Inflammatory macrophage (primary cell): ENCODE measurements at regions not wholly inside any gene's neighbourhood (a gene's known extent, or its start where the extent isn't known, plus 50 kb on each side); places are given as distances from the start of the nearest gene placed in this dataset.

ENCODE experiments used
- DNase-seq, 2 donors: peaks; one replicate each; pipeline ENCODE4 v3.0.0-alpha.2; 2020 to 2022

DNA sequence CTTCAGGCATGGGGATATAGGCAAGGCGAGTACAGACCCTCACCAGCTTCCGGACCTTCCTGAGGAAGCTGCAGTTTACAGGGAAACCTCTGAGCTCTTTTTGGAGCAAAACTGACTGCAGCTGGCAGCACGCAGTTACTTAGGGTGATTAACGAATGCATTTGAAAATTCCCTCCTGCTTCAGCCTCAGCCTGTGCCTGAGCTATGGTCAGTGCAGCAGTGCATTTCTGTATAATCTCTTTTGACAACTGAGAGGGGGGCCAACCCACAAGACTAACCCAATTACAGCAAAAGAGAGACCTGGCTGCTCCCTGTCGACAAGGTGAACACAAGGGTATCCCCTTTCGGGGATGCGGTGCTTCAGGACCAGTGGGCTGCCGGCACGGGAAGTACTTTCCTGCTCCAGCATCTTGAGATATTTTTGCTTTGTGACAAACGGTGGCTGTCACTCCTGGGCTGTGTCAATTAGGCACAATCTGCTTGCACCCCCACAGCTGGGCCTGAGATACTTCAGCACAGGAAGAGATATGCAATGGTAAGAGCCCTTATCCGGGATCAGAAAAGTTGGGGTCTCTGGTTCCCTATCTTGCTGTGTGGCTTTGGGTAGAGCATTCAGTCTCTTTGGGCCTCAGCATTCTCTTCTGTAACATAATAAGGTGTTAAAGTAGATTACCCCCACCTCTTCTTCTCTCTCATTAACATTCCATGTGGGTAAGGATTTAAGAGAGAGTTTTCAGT is 141.0 kb downstream of the TMEM17 start:
- no peak for DNase-seq

DNA sequence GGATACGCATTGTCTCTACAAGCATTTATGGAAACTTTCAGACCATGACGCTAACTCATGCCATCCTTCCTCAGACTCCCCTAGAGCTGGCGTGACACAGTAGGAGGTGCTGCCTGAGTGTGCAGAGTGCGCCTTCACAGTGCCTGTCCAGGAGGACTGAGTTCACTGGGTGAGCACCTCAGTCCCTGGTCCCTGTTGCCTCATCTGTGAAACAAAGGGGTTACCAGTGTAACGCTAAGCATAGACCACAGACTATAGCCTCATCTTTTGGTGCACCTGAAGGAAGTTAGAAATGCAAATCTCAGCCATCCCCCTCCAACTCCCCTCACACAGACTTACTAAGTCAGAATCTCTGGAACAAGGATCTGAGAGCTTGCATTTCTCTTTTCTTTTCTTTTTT is 142.8 kb downstream of the TMEM17 start:
- DNase-seq, result no peak

DNA sequence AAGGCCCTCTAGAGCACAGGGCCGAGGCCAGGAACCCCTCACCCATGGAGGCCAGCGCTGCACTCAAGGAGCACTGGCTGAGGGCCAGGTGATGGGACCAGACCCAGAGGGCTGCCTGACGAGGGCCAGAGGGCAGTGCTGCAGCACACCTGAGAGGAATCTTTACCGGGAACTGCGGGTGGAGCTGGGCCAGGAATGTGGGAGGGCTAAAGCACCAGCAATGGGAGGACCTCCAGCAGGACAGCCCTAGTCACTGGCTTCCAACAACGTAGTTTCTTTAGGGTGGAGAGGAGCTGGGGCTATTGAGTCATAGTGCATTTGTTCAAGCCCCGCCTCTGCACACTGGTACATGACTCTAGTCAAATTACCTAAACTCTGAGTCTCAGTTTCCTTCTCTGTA is 143.4 kb downstream of the TMEM17 start:
- DNase-seq, result no peak

DNA sequence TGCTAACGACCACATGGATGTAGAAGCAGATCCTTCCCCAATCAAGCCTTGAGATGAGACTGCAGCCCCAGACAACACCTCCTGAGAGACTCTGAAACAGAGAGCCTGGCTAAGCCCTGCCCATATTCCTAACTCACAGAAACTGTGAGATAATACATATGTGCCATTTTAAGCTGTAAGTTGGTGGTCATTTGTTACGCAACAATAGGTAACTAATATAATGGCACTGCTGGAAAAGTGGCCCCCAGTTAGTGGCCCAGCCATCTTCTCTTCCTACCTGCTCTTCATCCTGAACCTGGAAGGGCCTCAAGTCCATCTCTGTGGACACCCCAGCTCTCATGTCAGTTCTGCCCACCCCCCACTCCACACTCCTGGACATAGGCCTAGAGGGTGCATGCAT is 144.0 kb downstream of the TMEM17 start:
- no peak for DNase-seq

DNA sequence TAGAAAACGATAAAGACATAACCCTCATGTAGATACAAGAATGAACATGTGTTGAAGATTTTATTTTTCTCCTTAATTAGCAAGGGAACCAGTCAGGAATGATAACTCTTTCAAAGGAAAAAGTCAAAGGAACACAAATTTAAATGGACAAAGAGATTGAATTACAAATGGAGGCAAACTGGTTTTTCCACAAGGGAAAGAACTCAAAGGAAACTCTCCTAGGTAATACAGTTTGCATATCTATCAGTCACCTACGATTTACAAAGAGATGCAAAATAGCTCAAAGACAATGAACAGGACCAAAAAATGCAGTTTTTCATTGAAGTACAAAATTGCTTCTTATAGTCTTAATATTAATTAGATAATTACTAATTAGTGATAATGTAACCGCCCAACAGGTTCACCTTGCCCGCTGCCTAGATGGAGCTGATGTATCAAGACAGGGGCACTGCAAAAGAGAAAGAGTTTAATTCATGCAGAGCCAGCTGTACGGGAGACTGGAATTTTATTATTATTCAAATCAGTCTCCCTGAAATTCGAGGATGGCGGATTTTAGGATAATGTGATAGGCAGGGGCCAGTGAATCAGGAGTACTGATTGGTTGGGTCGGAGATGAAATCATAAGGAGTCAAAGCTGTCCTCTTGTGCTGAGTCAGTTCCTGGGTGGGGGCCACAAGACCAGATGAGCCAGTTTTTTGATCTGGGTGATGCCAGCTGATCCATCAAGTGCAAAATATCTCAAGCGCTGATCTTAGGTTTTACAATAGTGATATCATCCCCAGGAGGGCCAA is 151.0 kb downstream of the TMEM17 start:
- no peak for DNase-seq

DNA sequence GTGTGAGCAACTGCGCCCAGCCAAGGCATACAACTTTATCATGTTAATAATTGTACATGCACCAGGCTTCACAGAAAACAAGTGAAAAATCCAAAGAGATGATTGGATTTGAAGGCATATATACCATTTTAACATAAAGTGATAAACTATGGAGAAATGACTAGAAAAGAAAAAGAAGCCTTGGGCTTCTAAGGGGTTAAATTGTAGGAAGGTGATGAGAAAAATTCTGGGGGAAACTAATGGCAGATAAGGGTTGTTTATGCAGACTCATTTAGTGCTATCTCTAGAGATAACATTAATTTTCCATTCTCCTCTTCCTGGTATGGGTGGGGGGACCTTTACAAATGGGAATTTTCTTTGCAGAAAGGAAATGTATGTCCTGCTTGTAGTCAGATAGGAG is 154.0 kb downstream of the TMEM17 start:
- no peak for DNase-seq

DNA sequence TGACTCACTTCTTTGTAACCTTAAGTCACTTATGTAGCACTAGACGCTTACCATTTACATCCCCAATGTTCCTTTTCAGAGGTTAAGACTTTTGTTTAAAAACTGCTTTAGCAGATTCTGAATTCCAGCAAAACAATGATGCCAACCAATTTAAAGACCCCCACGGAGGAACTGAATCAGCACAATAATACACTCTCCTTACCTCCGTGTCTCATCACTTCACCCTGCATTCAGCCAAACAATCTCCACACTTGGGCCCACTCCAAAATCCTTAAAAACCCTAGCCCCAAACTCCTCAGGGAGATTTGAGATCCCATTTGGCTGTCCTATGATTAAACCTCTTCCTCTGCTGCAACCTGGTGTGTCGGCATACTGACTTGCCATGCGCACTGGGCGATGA is 153.9 kb downstream of the B3GNT2 start:
- DNase-seq, result no peak

DNA sequence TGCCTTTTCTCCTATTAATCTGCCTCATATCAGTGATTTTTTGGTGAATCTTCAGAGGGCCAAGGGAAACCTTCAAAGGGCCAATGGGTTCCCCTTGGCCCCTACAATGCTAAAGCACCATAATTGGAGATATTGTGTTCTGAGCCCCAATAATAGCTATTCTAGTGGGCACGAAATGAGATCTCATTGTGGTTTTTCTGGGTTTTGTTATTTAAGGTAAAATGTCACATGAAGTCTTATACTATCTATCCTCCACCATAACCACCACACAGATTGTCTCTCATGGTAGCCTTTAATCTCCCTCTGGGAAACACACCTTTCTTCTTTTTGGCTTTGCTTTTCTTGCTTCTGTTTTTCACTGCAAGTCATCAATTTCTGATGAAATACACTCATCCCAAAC is 152.8 kb downstream of the B3GNT2 start:
- DNase-seq, result no peak

DNA sequence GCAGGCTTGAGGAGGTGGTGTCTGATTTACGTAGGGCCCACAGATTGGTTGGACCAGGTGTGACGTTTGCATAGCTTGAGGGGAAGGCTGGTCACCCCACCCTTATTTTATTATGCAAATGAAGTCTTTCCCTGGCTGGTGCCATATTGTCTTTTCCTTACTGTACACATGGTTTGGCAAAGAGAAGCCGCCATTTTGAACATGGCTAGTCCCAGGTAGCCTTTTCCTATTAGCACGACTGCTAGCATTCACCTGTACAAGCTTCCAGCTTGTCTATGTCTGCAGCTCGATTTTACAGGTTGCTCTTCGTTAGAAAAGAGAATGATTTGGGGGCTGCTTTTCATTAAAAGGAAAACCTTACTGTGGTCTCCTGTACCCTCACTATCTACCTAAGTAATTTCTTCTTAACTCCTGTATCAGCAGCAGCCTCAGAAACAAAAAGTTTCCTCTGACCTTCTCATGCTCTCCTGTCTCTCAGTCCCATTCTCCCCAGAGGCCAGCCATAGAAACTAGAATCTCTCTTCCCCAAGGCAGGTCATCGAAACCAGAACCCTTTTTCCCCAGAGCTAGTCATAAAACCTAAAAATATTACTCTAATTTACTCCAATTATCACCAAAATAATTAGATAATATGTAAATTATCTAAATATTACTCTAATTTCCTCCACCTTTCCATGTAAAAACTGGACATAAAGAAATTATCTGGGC is 151.8 kb downstream of the B3GNT2 start:
- DNase-seq, result no peak

DNA sequence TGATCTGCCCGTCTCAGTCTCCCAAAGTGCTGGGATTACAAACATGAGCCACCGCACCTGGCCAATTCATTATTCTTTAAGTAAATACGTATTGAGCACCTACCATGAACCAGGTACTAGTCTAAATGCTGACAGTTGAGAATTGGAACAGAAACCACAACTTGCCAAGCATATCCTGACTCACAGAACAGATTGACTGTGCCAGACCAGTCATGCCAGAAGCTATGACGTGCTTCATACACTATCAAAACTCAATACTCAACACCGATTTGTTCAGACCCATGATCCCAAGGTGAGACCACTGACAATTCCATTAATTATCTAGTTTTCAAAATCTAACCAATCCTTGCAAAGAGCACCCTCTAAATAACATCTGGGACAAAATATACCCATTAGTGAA is 148.6 kb downstream of the B3GNT2 start:
- no peak for DNase-seq

DNA sequence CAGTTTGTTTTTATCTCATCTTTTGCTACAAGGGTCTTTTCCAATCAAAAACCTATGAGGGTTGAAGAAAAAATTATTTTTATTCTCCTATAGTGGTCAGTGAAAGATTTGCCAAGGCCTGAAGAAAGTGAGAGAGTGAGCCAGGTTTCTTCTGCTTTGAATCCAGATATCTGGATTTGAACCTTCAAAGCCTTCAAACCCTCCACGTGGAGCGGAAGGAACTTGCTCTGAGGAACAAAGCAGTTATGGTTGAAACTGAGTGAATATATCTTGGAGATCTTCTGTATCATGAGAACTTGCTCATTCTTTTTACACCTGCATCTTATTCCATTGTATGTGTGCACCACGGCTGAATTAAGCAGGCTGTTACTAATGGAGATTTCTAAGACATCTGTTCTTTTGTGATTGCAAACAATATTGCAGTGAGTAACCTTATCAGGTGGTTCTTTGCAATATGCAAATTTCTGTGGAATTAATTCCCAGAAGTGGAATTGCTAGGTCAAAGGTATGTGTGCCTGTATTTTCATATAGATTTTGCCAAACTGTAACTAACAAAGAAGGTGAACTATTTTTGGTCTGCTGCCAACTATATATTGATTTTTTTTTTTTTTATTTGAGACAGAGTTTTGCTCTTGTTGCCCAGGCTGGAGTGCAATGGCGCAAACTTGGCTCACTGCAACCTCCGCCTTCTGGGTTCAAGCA is 147.9 kb downstream of the B3GNT2 start:
- no peak for DNase-seq

DNA sequence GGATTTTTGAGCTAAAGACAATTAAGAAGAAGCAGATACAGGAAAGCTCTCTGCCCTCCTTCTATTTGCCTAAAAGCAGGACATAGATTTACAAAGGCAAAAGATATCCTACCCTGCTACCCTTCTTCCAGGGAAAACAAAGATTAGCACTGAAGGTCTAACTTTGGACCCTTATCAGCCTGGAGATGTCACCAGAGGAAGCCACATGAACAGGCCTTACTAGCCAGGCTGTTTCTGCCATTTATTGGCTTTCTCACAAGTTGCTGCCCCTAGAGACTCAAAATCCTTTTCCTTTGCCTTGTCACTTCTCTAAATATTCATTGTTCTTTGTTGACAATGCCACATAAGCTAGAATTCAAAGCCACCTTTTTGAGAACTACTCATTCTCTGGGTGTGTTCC is 147.3 kb downstream of the B3GNT2 start:
- DNase-seq, result no peak

DNA sequence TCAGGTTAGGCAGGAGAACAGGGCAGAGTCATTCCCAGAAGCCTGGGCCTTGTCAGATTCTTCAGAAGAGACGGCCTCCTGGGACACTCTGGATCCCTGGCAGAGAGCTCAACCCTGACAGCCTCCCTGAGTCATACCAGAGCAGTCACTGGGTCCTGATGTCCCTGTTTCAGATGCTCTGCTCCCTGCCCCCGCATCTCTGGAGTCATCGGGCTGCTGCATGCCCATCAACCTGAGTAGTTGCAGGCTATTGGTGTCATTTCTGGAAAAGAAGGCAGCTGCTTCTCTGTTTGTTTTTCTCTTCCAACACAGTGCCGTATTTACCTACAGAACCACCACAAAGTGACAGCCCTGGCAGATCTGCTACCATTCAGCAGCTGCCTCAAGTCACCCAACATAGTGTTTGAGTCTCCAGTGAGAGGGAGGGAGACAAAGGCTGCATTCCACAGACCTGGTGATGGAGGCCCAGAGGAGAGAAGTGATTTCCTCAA is 145.1 kb downstream of the B3GNT2 start:
- DNase-seq, result no peak

DNA sequence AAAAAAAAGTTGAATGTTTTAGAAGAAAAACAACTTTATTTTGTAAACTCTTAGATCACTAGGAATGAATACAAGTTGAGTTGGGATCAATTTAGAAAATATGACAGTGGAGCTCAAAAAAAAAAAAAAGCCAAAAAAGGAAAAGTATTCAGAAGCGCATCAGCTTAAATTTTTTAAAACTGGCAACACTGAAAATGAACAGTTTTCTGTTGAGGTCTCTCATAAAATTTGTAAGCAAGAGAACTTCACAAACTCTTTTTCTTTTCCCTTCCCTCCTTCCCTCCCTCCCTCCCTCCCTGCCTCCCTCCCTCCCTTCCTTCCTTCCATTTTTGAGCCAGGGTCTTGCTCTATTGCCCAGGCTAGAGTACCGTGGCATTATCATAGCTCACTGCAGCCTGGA is 143.9 kb downstream of the B3GNT2 start:
- no peak for DNase-seq

DNA sequence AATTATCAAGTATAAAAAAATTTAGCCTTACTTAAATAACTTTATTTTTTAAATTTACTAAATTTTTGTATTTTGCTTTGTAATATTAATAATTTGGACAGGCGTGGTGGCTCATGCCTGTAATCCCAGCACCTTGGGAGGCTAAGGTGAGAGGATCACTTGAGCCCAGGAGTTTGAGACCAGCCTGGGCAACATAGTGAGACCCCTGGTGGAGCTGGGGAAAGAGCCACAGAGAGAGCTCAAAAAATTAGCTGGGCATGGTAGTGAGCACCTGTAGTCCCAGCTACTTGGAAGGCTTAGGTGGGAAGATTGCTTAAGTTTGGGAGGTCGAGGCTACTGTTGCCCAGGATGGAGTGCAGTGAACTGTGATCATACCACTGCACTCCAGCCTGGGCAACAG is 143.5 kb downstream of the B3GNT2 start:
- no peak for DNase-seq

DNA sequence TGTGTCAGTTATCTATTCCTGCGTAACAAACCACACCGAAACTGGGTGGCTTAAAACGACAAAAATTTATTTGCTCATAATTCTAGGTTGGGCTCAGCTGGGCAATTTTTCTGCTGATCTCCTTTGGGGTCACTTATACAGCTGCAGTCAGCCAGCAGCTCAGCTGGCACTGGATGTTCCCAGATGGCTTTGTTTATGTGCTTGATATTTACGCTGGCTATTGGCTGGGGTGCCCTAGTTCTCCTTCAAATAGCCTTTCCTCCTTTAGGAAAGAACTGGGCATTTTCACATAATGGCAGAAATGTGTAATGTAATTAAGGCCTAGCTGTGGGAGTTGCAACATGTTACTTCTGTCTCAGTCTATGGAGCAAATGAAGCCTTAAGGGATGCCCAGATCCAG is 142.2 kb downstream of the B3GNT2 start:
- DNase-seq, result no peak

DNA sequence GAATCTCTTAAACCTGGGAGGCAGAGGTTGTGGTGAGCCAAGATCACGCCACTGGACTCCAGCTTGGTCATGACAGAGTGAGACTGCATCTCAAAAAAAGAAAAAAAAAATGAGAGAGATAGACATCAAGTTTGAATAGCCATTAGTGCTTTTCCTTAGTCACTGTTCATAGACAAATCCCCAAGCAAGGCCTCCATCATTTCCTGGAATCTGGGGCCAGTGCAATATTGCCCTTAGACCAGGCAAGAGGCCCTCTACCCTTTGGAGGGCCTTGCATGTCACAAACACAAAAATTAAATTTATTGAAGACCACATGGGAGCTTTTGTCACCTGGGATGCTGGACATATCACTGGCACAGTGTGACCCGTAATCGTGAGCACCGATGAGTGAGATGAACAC is 141.5 kb downstream of the B3GNT2 start:
- no peak for DNase-seq

DNA sequence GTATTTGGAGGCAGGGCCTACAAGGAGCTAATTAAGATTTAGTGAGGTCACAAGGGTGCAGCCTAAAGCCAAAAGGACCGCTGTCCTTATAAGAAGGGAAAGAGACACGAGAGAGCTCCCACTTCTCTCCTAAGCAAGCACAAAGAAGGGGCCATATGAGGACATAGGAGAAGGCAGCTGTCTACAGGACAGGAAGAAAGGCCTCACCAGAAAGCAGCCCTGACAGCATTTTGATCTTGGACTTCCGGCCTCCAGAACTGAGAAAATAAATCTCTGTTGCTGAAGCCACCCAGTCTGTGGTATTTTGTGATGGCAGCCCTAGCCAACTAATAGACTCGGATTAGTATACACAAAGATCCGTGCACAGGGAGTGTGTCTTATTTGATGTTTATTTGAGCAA is 139.7 kb downstream of the B3GNT2 start:
- DNase-seq, result no peak

DNA sequence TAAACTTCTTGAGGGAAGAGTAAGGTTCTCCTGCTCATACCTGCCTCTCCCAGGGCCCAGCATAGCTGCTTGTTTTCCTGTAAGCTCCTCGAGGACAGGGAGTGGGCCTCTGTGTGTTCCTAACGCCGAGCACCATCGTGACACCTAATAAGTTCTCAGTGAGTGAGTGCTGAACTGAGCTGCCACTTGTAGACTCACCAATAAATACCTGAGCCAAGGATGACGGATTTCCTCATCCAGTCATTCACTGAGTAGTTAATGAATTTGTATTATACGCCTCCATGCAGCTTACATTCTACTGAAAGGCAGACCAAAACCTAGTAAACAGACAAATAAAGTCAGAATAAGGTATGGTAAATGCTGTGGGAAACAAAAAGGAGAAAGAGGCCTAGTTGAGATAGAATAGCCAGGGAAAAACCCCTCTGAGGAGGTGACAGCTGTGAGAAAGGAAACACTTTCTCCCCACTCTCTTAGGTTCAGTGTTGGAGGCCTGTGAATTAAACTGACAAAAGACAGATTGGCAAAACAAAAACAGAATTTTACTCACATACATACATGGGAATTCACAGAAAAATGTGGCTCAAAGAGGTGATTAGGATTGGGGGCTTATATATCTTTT is 138.6 kb downstream of the B3GNT2 start:
- DNase-seq, result no peak

DNA sequence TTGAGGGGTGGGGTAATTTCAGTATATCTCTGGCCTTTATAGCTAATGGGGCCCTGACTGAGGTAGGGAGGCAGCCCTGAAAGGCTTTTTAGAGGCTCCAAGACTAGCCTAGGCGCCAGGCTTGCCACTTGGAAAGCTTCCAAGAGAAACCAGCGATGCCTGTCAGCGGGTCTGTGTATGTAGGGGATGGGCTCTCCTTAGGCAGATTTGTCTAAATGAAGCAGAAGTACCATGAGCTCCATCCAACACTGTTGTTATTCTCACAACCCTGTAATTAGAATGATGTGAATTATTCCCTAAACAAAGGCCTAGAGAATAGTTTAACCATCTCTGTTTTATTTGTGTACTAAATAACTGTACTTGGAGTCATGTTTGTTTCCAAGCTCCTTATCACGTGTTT is 138.1 kb downstream of the B3GNT2 start:
- no peak for DNase-seq

DNA sequence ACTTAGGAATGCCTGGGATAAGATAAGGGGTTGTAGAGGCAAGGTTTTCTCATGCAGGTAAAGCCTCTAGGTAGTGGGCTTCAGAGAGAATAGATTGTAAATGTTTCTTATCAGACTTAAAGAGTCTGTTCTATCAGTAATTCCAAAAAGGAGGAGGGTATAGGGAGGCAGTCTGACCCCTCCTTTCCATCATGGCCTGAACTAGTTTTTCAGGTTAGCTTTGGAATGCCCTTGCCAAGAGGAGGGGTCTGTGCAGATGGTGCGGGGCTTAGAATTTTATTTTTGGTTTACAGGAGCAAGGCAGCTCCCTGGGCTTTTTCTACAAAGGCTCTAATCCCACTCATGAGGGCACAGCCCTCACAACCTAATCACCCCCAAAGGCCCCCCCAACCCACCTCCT is 135.0 kb downstream of the B3GNT2 start:
- DNase-seq, result no peak

DNA sequence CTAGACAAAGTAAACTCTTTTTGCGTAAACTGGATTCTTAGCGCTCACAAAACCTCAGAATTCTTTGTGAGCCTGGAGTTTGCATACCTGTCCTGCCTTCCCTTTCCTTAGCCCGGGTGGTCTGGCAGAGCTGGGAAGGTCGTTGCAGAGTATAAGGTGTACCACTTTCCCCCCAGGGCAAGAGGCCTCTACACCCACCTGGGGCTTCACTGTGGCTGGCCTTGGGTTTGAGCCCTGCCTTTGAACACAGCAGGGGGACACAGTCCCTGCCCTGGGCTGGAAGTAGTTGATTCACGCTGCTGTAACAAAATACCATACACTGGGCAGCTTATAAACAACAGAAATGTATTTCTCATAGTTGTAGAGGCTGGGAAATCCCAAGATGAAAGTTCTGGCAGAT is 133.9 kb downstream of the B3GNT2 start:
- DNase-seq, result no peak

DNA sequence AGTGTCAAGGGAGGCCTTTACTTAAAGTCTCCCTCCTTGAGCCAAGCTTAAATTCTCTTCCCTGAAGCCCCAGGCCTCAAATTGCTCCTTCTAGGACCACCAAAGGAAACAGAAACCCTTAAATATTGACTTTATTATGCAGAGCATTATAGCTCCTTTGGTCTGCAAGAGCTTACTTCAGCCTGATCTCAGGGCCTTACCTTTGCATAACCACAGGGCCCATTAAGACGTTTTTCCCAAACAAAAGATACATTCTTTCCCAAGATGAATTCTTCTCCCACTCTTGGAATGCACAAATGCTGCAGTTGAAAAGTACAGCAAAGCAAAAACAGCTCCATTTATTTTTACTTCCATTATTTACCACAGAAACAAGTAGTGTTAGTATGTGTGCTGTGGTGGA is 130.8 kb downstream of the B3GNT2 start:
- DNase-seq, result no peak
